HCT116 (cell line): ENCODE measurements at regions not wholly inside any gene's neighbourhood (a gene's known extent, or its start where the extent isn't known, plus 50 kb on each side); places are given as distances from the start of the nearest gene placed in this dataset.

Experiments
- ATAC-seq: fragments of 200-7000 bp; cut with Tn5 transposase; 2 replicates; pipeline ENCODE4 v1.9.1; 2020; ENCODE audit warnings: mild to moderate bottlenecking, moderate library complexity
- BruUV-seq: library from RNA; stranded (reverse); fragments of 400-500 nt; replicated peaks from 2 replicates; lab custom pipeline; 2021; lab: Mats Ljungman, UMichigan
- CTCF ChIA-PET: fragments of 300-600 bp; sonication (Branson Sonifier 250); formaldehyde crosslinking; loops from one replicate; lab custom pipeline; 2021; ENCODE audit warnings: antibody characterized with exemption; lab: Charles Lee
- POLR2A ChIA-PET: fragments of 300-600, 350-600 bp; sonication (Branson Sonifier 250); formaldehyde crosslinking; loops from one replicate; lab custom pipeline; 2021; ENCODE audit warnings: antibody characterized with exemption; lab: Charles Lee
- RAD21 ChIA-PET, 2 experiments: fragments of 300-600 bp; sonication (Branson Sonifier 250); formaldehyde crosslinking; loops; one replicate each; lab custom pipeline; 2023; ENCODE audit warnings: low total read pairs in 2 of 2; ENCODE audit not compliant: uncharacterized antibody in 2 of 2, unreplicated experiment in 2 of 2, low non-redundant PET in 1 of 2; lab: Charles Lee
- DNase-seq: peaks from one replicate; pipeline ENCODE4 v3.0.0-alpha.2; 2010; ENCODE audit warnings: low read depth, low spot score
- H2AFZ ChIP-seq: fragments of 200-600 bp; shearing (Covaris generic), sonication (generic); 2 replicates; pipeline ENCODE4 v1.6.1; 2017; ENCODE audit warnings: low read depth, mixed run types, mixed read lengths, antibody characterized with exemption, low read length; ENCODE audit not compliant: poor library complexity, severe bottlenecking
- H3K27ac ChIP-seq: 2 replicates; pipeline ENCODE4 v1.5.1; 2012; ENCODE audit warnings: low read depth, low read length
- H3K27me3 ChIP-seq: fragments of 200-600 bp; sonication (generic); 2 replicates; pipeline ENCODE4 v1.6.1; 2016; ENCODE audit warnings: mixed run types, low read length, mixed read lengths; ENCODE audit not compliant: insufficient read depth
- H3K36me3 ChIP-seq, 2 experiments: fragments of 200-500 bp in 1 of 2; fragments of 200-600 bp in 1 of 2; sonication (Bioruptor generic) in 1 of 2; sonication (generic) in 1 of 2; 2 replicates each; pipeline versions ENCODE4 v1.5.1 to v1.6.1; 2014 to 2016; ENCODE audit warnings: low read length in 2 of 2, inconsistent platforms in 1 of 2, mixed read lengths in 1 of 2, mixed run types in 1 of 2; ENCODE audit not compliant: insufficient read depth in 2 of 2, control insufficient read depth in 1 of 2
- H3K4me1 ChIP-seq, 2 experiments: fragments of 200-600 bp in 1 of 2; sonication (generic) in 1 of 2; 2 replicates each; pipeline versions ENCODE4 v1.5.1 to v1.6.1; 2012 to 2017; ENCODE audit warnings: low read length in 2 of 2, inconsistent platforms in 1 of 2, mild to moderate bottlenecking in 1 of 2, mixed read lengths in 1 of 2, mixed run types in 1 of 2, moderate library complexity in 1 of 2; ENCODE audit not compliant: insufficient read depth in 2 of 2, control insufficient read depth in 1 of 2
- H3K4me2 ChIP-seq: fragments of 200-600 bp; sonication (generic); 2 replicates; pipeline ENCODE4 v1.6.1; 2017; ENCODE audit warnings: mixed run types, low read length, mixed read lengths
- H3K4me3 ChIP-seq, 2 experiments: fragments of 200-600 bp in 1 of 2; sonication (generic) in 1 of 2; replicated peaks in 1 of 2; 2 replicates each; pipeline ENCODE4 v1.5.1; 2011 to 2016; ENCODE audit warnings: low read length in 2 of 2, control low read depth in 1 of 2, low read depth in 1 of 2, mild to moderate bottlenecking in 1 of 2, mixed read lengths in 1 of 2, mixed run types in 1 of 2
- H3K79me2 ChIP-seq: fragments of 200-600 bp; sonication (generic); 2 replicates; pipeline ENCODE4 v1.6.1; 2017; ENCODE audit warnings: mild to moderate bottlenecking, mixed run types, low read length, moderate library complexity, mixed read lengths; ENCODE audit not compliant: insufficient read depth
- H3K9ac ChIP-seq: fragments of 200-600 bp; sonication (generic); 2 replicates; pipeline ENCODE4 v1.6.1; 2016; ENCODE audit warnings: low read length, mixed read lengths
- H3K9me2 ChIP-seq: fragments of 200-600 bp; sonication (generic), shearing (Covaris generic); 2 replicates; pipeline ENCODE4 v1.6.1; 2017; ENCODE audit warnings: mixed run types, mild to moderate bottlenecking, moderate library complexity; ENCODE audit not compliant: insufficient read depth
- H3K9me3 ChIP-seq, 2 experiments: fragments of 200-500 bp in 1 of 2; fragments of 200-600 bp in 1 of 2; sonication (Bioruptor generic) in 1 of 2; sonication (generic) in 1 of 2; 2 replicates each; pipeline ENCODE4 v1.6.1; 2014 to 2017; ENCODE audit warnings: low read length in 2 of 2, mixed read lengths in 2 of 2, inconsistent platforms in 1 of 2, low read depth in 1 of 2, mild to moderate bottlenecking in 1 of 2, mixed run types in 1 of 2, moderate library complexity in 1 of 2; ENCODE audit not compliant: control insufficient read depth in 1 of 2, insufficient read depth in 1 of 2
- H4K20me1 ChIP-seq: fragments of 200-600 bp; sonication (generic), shearing (Covaris generic); 2 replicates; pipeline ENCODE4 v1.6.1; 2017; ENCODE audit warnings: mixed run types, mild to moderate bottlenecking, moderate library complexity; ENCODE audit not compliant: insufficient read depth
- ELF1 ChIP-seq: IDR thresholded peaks from 2 replicates; pipeline ENCODE4 v1.6.1; 2012; ENCODE audit warnings: low read depth, borderline replicate concordance
- EZH2phosphoT487 ChIP-seq: fragments of 200-600 bp; IDR thresholded peaks from 2 replicates; pipeline ENCODE4 v1.6.1; 2018; ENCODE audit warnings: antibody characterized with exemption, borderline replicate concordance
- FOSL1 ChIP-seq: IDR thresholded peaks from 2 replicates; pipeline ENCODE4 v1.6.1; 2012; ENCODE audit warnings: low read depth
- JUND ChIP-seq: IDR thresholded peaks from 2 replicates; pipeline ENCODE4 v1.6.1; 2012
- POLR2A ChIP-seq: IDR thresholded peaks from 2 replicates; pipeline ENCODE4 v1.7.0; 2011; ENCODE audit warnings: borderline replicate concordance; ENCODE audit not compliant: insufficient read depth, insufficient read length; ENCODE audit errors: extremely low read depth
- POLR2AphosphoS5 ChIP-seq: IDR thresholded peaks from 2 replicates; pipeline ENCODE4 v1.6.1; 2011; ENCODE audit warnings: mild to moderate bottlenecking, low read depth, low read length, moderate library complexity
- REST ChIP-seq: IDR thresholded peaks from 2 replicates; pipeline ENCODE4 v1.6.1; 2012; ENCODE audit warnings: low read depth
- SIN3A ChIP-seq: IDR thresholded peaks from 2 replicates; pipeline ENCODE4 v1.6.1; 2012; ENCODE audit warnings: low read depth
- SP1 ChIP-seq: IDR thresholded peaks from 2 replicates; pipeline ENCODE4 v1.6.1; 2012; ENCODE audit warnings: low read depth
- TCF7L2 ChIP-seq: IDR thresholded peaks from 2 replicates; pipeline ENCODE4 v1.7.0; 2011; ENCODE audit warnings: borderline replicate concordance, inconsistent platforms; ENCODE audit not compliant: insufficient read depth, insufficient read length; ENCODE audit errors: extremely low read depth
- YY1 ChIP-seq: IDR thresholded peaks from 2 replicates; pipeline ENCODE4 v1.6.1; 2011; ENCODE audit warnings: low read length, low read depth, moderate library complexity, mild to moderate bottlenecking; ENCODE audit not compliant: insufficient replicate concordance; ENCODE audit errors: extremely low read depth
- ZFX ChIP-seq: fragments of 450-650 bp; IDR thresholded peaks from 2 replicates; pipeline ENCODE4 v1.6.1; 2017
- ZNF274 ChIP-seq: fragments of 200-500 bp; sonication (Bioruptor generic); IDR thresholded peaks from 2 replicates; pipeline ENCODE4 v1.6.1; 2014; ENCODE audit warnings: mild to moderate bottlenecking, low read depth, low read length, inconsistent platforms
- intact Hi-C: fragments of 100-400 bp; cut with micrococcal nuclease; formaldehyde crosslinking; loops from 2 replicates; pipeline ENCODE4 v1.10.0; 2022

GRCh38 chr1:170354246-170354645, 177.7 kb upstream of the GORAB start:
- intact Hi-C loops, result no loop called here
- no peak overlapping the region for H2AFZ ChIP-seq
- no peaks in the 10 kb centered on the region for H3K36me3 ChIP-seq
- BruUV-seq, result no TSS peak
- ChIA-PET RAD21 (no interaction called here), POLR2A (no interaction called here), CTCF (no interaction called here)
- H3K79me2 ChIP-seq, result no peaks in the 10 kb centered on the region
- H3K9me3 ChIP-seq, result no peaks in the 10 kb centered on the region
- ATAC-seq (no peak), DNase-seq (no peak)
- H3K27ac ChIP-seq, result no peak overlapping the region
- H3K27me3 ChIP-seq, result no peaks in the 10 kb centered on the region
- no peak overlapping the region for H3K4me2 ChIP-seq
- H3K4me1 ChIP-seq, result no peaks in the 10 kb centered on the region
- H3K9ac ChIP-seq, result no peak overlapping the region
- H4K20me1 ChIP-seq, result no peaks in the 10 kb centered on the region
- TF ChIP-seq ZNF274 (no peak), SP1 (no peak), ELF1 (no peak), FOSL1 (no peak), ZFX (no peak), POLR2A (no peak), REST (no peak), YY1 (no peak), TCF7L2 (no peak), EZH2phosphoT487 (no peak), SIN3A (no peak), POLR2AphosphoS5 (no peak), JUND (no peak)
- H3K9me2 ChIP-seq, result no peaks in the 10 kb centered on the region
- H3K4me3 ChIP-seq, result no peak overlapping the region
